Mesendoderm (in vitro differentiated cells): ENCODE measurements at regions not wholly inside any gene's neighbourhood (a gene's known extent, or its start where the extent isn't known, plus 50 kb on each side); places are given as distances from the start of the nearest gene placed in this dataset.
A peak's percentile ranks its signal among the peaks of the same experiment; 100 is the strongest.

Experiments used
- DNase-seq: peaks from one replicate; pipeline ENCODE4 v3.0.0; 2013
- H2AK5ac ChIP-seq: 2 replicates; pipeline ENCODE4 v1.6.1; 2013; ENCODE audit warnings: low read length, inconsistent platforms
- H2BK120ac ChIP-seq: 2 replicates; pipeline ENCODE4 v1.6.1; 2013; ENCODE audit warnings: low read depth, mild to moderate bottlenecking, low read length, moderate library complexity, mixed read lengths
- H2BK15ac ChIP-seq: replicated peaks from 2 replicates; pipeline ENCODE4 v1.6.1; 2013; ENCODE audit warnings: low read depth, mild to moderate bottlenecking, moderate library complexity
- H2BK5ac ChIP-seq: 2 replicates; pipeline ENCODE4 v1.6.1; 2013; ENCODE audit warnings: low read length, inconsistent platforms
- H3K18ac ChIP-seq: 2 replicates; pipeline ENCODE4 v1.6.1; 2013; ENCODE audit warnings: mild to moderate bottlenecking, low read length, mixed read lengths
- H3K23ac ChIP-seq: one replicate; pipeline ENCODE4 v1.6.1; 2013; ENCODE audit warnings: low read length
- H3K27ac ChIP-seq: 2 replicates; pipeline ENCODE4 v1.5.1; 2013; ENCODE audit warnings: low read depth, mild to moderate bottlenecking, inconsistent platforms, low read length, moderate library complexity
- H3K27me3 ChIP-seq: 2 replicates; pipeline ENCODE4 v1.6.1; 2013; ENCODE audit warnings: low read length, control low read depth, mild to moderate bottlenecking, inconsistent platforms; ENCODE audit not compliant: insufficient read depth, poor library complexity
- H3K36me3 ChIP-seq: 2 replicates; pipeline ENCODE4 v1.6.1; 2013; ENCODE audit warnings: low read length, inconsistent platforms; ENCODE audit not compliant: control insufficient read depth, insufficient read depth
- H3K4ac ChIP-seq: one replicate; pipeline ENCODE4 v1.6.1; 2013; ENCODE audit warnings: low read depth, mild to moderate bottlenecking, low read length, moderate library complexity
- H3K4me1 ChIP-seq: 2 replicates; pipeline ENCODE4 v1.6.1; 2013; ENCODE audit warnings: low read depth, low read length, inconsistent platforms; ENCODE audit not compliant: control insufficient read depth
- H3K4me2 ChIP-seq: 2 replicates; pipeline ENCODE4 v1.6.1; 2013; ENCODE audit warnings: low read length
- H3K4me3 ChIP-seq: 2 replicates; pipeline ENCODE4 v1.5.1; 2013; ENCODE audit warnings: mild to moderate bottlenecking, low read length
- H3K56ac ChIP-seq: one replicate; pipeline ENCODE4 v1.6.1; 2013; ENCODE audit warnings: low read length
- H3K79me1 ChIP-seq: 2 replicates; pipeline ENCODE4 v1.6.1; 2013; ENCODE audit warnings: low read length, inconsistent platforms
- H3K79me2 ChIP-seq: 2 replicates; pipeline ENCODE4 v1.6.1; 2013; ENCODE audit warnings: mild to moderate bottlenecking, low read length; ENCODE audit not compliant: control insufficient read depth, insufficient read depth
- H3K9ac ChIP-seq: 2 replicates; pipeline ENCODE4 v1.6.1; 2013; ENCODE audit warnings: low read length, inconsistent platforms
- H4K5ac ChIP-seq: one replicate; pipeline ENCODE4 v1.6.1; 2013; ENCODE audit warnings: low read length
- H4K8ac ChIP-seq: one replicate; pipeline ENCODE4 v1.6.1; 2013; ENCODE audit warnings: low read depth, mild to moderate bottlenecking, control low read depth, low read length, moderate library complexity
- WGBS: extraction: QIAGEN DNeasy Blood & Tissue Kit; methylation state at CpG from one replicate; pipeline ENCODE4 v1.1.7; 2013; ENCODE audit warnings: low lambda C conversion rate, missing lambda C conversion rate; ENCODE audit not compliant: insufficient coverage; ENCODE audit errors: extremely low coverage; 5-methylcytosine and 5-hydroxymethylcytosine counted together

DNA sequence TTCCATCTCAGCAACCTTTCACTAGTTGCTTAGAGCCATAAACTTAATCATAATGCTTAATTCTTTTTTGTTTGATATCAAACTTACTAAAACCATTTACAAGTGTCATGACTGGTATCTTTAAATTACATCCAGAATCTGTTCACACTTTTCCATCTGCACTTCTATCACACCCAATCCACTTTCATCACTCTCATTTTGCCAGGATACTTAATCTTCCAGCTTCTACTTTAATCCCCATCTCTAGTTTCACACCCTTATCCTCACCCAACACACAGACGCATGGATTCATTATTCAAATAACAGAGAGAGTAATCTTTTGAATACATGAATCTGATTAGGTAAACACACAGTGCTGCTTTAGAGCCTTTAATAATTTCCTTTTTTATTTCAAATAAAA lies 828.4 kb downstream of the HACE1 start:
- no peak overlapping the region for H2BK5ac ChIP-seq
- H3K4ac ChIP-seq = no peak overlapping the region
- no peak overlapping the region for H4K5ac ChIP-seq
- H4K8ac ChIP-seq = no peak overlapping the region
- no peak overlapping the region for H3K4me3 ChIP-seq
- no peak overlapping the region for H2BK15ac ChIP-seq
- no peak overlapping the region for H3K4me2 ChIP-seq
- no peaks in the 10 kb centered on the region for H3K79me1 ChIP-seq
- no peak overlapping the region for H2BK120ac ChIP-seq
- no peaks in the 10 kb centered on the region for H3K36me3 ChIP-seq
- no peak overlapping the region for H3K18ac ChIP-seq
- WGBS = no CpG with 5 or more reads among the region's 1 CpG
- no peak overlapping the region for H3K56ac ChIP-seq
- no peak overlapping the region for H3K27ac ChIP-seq
- no peak overlapping the region for H3K23ac ChIP-seq
- no peak overlapping the region for H2AK5ac ChIP-seq
- no peaks in the 10 kb centered on the region for H3K79me2 ChIP-seq
- no peak overlapping the region for H3K9ac ChIP-seq
- no peaks in the 10 kb centered on the region for H3K4me1 ChIP-seq
- DNase-seq = peak; percentile 2
- no peaks in the 10 kb centered on the region for H3K27me3 ChIP-seq

DNA sequence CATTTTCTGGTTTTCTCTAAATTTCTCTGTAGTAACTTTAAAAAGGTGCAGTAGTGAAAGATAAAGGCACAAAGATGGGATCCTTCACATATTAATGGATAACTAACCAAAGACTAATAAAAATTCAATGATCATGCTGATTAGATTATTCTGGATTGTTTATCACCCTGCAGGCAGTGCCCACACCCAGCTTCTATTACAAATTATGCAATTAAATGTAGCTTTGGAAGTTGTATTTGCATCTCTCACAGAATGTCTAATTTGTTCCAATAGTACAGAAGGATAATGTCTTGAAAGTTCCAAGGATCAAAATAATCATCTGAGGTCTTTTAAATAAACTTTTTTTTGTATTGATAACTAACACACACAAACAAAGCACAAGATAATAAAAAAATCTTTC lies 837.6 kb downstream of the HACE1 start:
- Histone ChIP-seq H3K4me3 (no peak overlapping the region), H3K36me3 (no peaks in the 10 kb centered on the region), H3K23ac (no peak overlapping the region), H4K5ac (no peak overlapping the region), H3K9ac (no peak overlapping the region), H3K79me1 (no peaks in the 10 kb centered on the region), H3K79me2 (no peaks in the 10 kb centered on the region), H3K4me2 (no peak overlapping the region), H3K4ac (no peak overlapping the region), H2BK15ac (no peak overlapping the region), H3K27ac (no peak overlapping the region), H3K18ac (no peak overlapping the region), H2BK120ac (no peak overlapping the region), H4K8ac (no peak overlapping the region), H2AK5ac (no peak overlapping the region), H3K27me3 (no peaks in the 10 kb centered on the region), H3K56ac (no peak overlapping the region), H3K4me1 (no peaks in the 10 kb centered on the region), H2BK5ac (no peak overlapping the region)
- no peak for DNase-seq

DNA sequence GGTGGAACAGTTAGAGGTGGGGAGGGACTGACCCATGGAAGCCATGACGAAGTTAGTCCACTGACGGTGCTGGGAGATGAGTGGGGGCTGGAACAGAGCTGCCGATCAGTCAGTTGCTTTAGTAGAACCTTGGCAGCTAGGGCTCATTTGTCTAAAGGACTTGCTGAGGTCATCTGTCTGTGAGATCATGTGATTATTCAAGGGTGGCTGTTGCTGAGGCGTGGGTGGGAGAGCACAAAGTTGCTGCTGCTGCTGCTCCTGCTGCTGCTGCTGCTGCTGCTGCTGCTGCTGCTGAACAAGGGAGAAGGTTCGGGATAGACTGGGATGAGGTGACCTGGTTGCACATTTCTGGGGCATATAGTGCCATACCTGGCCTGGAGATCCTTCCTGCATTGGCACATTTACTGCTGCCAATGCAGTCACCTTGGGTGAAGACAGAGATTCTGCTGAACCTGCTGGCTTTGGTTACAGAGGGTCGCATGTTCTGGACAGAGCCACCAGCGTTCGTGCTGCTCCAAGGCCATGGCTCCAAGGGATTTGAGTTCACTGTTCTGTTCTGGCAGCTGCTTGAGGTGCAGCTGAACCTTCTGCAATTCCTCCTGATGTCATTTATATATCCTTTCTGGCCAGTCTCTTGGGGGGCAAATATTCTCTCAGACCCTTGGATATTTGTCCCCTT lies 840.5 kb downstream of the HACE1 start:
- DNase-seq = no peak
- H3K4me2 ChIP-seq = no peak overlapping the region

DNA sequence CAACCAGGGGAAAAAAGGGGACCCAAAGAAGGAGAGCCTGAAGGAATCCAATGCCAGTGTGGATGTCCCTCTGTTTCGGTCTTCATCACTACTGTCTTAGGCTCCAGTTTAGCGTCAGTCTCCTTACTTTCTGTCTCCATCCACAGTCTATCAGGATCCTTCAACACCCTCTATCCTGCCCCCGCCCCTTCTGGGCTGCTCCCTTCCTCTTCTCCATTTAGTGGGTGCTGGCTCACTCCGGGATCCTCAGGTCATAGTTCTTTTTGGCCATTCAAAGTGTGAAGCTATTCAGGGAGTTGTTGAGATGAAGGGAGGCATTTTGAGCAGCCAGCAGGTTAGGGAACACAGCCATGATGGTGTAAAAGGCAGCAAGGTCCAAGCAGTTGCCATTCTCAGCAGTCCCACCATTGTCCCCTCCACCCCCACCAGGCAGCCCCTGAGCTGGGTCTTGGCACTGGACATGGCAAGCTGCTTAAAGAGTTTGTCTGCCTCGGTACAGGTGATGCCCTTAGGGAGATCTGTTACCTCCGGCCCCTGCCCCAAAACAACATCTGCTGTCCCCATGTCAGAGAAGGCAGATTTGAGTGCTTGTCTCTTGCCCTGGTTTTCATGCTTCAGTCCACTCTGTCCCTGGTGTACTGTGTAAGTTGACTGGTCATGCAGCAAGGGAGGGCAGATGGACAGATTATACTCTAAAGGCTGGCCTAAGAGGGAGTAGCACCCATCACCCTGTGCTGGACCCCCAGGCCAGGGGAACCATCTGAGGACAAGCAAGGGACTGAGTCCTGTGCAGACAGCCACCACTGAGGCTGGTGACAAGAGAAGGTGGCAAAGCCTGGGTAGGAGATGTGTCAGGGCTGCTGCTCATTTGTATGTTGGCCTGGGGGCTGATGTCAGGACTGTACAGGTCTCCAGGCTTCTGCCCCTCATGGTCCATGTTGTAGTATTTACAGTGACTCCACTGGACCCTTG lies 842.0 kb downstream of the HACE1 start:
- Histone ChIP-seq H3K36me3 (no peaks in the 10 kb centered on the region), H2BK120ac (no peak overlapping the region), H3K4me1 (no peaks in the 10 kb centered on the region), H3K4me3 (no peak overlapping the region), H3K4me2 (no peak overlapping the region), H3K27me3 (no peaks in the 10 kb centered on the region), H3K9ac (no peak overlapping the region), H3K4ac (no peak overlapping the region), H3K23ac (no peak overlapping the region), H3K56ac (no peak overlapping the region), H3K18ac (no peak overlapping the region), H2BK5ac (no peak overlapping the region), H3K79me2 (no peaks in the 10 kb centered on the region), H3K27ac (no peak overlapping the region), H3K79me1 (no peaks in the 10 kb centered on the region), H4K5ac (no peak overlapping the region), H2AK5ac (no peak overlapping the region), H4K8ac (no peak overlapping the region), H2BK15ac (no peak overlapping the region)
- DNase-seq = no peak
- no CpG with 5 or more reads among the region's 6 CpGs for WGBS

More for the DNA sequence above, 840.5 kb downstream of the HACE1 start:
- Histone ChIP-seq H3K4me3 (no peak overlapping the region), H3K36me3 (no peaks in the 10 kb centered on the region), H4K8ac (no peak overlapping the region), H3K23ac (no peak overlapping the region), H3K4me1 (no peaks in the 10 kb centered on the region), H2BK5ac (no peak overlapping the region), H3K18ac (no peak overlapping the region), H2BK120ac (no peak overlapping the region), H3K9ac (no peak overlapping the region), H2BK15ac (no peak overlapping the region), H3K4ac (no peak overlapping the region), H2AK5ac (no peak overlapping the region), H3K56ac (no peak overlapping the region), H4K5ac (no peak overlapping the region), H3K27ac (no peak overlapping the region), H3K79me2 (no peaks in the 10 kb centered on the region), H3K27me3 (no peaks in the 10 kb centered on the region), H3K79me1 (no peaks in the 10 kb centered on the region)
- WGBS = no CpG with 5 or more reads among the region's 8 CpGs

DNA sequence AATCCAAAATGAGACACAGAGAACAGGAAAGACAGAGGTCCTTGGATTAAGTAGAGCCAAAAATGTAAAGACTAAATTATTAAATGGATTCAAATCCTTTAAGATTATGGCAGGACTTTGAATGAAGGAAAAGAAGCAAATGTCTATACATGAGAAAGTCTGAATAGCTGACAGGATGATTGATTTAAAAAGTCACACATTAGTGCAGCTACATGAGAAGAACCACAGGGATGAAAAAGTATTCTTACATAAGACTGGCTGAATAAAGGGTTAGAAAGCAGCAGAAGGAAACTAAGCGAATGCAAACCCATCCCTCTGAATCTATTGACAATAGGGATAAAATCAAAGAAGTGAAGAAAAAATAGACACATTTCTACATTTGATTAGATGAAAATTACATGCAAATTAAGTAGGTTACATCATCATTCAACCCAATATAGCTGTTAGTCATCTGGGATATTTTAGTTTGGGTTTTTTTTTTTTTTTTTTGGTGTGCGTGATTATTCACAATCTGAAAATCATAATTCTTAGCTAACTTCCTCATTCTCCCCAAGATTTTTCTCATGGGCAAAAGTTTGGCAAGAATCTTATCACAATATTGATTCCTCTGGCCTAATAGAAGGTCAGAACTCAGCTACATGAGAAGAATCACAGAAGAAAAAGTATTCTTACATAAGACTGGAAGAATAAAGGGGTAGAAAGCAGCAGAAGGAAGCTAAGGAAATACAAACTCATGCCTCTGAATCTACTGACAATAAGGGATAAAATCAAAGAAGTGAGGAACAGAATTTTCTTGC lies 845.4 kb downstream of the HACE1 start:
- no peak overlapping the region for H4K5ac ChIP-seq
- no peaks in the 10 kb centered on the region for H3K36me3 ChIP-seq
- no peak overlapping the region for H3K56ac ChIP-seq
- no peak overlapping the region for H2AK5ac ChIP-seq
- no peak overlapping the region for H3K27ac ChIP-seq
- H3K23ac ChIP-seq = no peak overlapping the region
- no peak overlapping the region for H3K4me3 ChIP-seq
- no peak overlapping the region for H4K8ac ChIP-seq
- no peak overlapping the region for H3K4ac ChIP-seq
- no peaks in the 10 kb centered on the region for H3K79me2 ChIP-seq
- no peak overlapping the region for H2BK5ac ChIP-seq
- H3K27me3 ChIP-seq = no peaks in the 10 kb centered on the region
- H3K79me1 ChIP-seq = no peaks in the 10 kb centered on the region
- H2BK120ac ChIP-seq = no peak overlapping the region
- DNase-seq = no peak
- H3K4me1 ChIP-seq = no peaks in the 10 kb centered on the region
- H3K18ac ChIP-seq = no peak overlapping the region
- WGBS = no CpG with 5 or more reads among the region's 2 CpGs
- H3K9ac ChIP-seq = no peak overlapping the region
- no peak overlapping the region for H3K4me2 ChIP-seq
- no peak overlapping the region for H2BK15ac ChIP-seq
